ENCODE measurements at regions not wholly inside any gene's neighbourhood (a gene's known extent, or its start where the extent isn't known, plus 50 kb on each side); places are given as distances from the start of the nearest gene placed in this dataset.

GRCh38 chr12:83980398-83980797 lies 932.2 kb downstream of the SLC6A15 start:
- Histone ChIP-seq H3K27ac (no peak overlapping the region), H3K9me3 (no peaks in the 10 kb centered on the region), H3K27me3 (no peaks in the 10 kb centered on the region), H3K36me3 (no peaks in the 10 kb centered on the region), H3K4me3 (no peak overlapping the region), H3K4me1 (no peaks in the 10 kb centered on the region)
- DNase-seq (ENCODE audit: low spot score in 2 of 2), result no peak
- TF ChIP-seq CTCF (IDR thresholded peaks at IDR 0.05) (no peak), EP300 (IDR thresholded peaks at IDR 0.05) (no peak), POLR2AphosphoS5 (IDR thresholded peaks at IDR 0.05) (no peak), POLR2A (IDR thresholded peaks at IDR 0.05) (no peak)

GRCh38 chr12:83979785-83980184 lies 932.8 kb downstream of the SLC6A15 start:
- Histone ChIP-seq H3K4me1 (no peaks in the 10 kb centered on the region), H3K27me3 (no peaks in the 10 kb centered on the region), H3K9me3 (no peaks in the 10 kb centered on the region), H3K4me3 (no peak overlapping the region), H3K36me3 (no peaks in the 10 kb centered on the region), H3K27ac (no peak overlapping the region)
- TF ChIP-seq EP300 (IDR thresholded peaks at IDR 0.05) (no peak), CTCF (IDR thresholded peaks at IDR 0.05) (no peak), POLR2AphosphoS5 (IDR thresholded peaks at IDR 0.05) (no peak), POLR2A (IDR thresholded peaks at IDR 0.05) (no peak)
- DNase-seq (ENCODE audit: low spot score in 2 of 2), result no peak
- 76% methylated on average over 2 of the region's 2 CpGs for WGBS

- Histone ChIP-seq H3K36me3 (no peaks in the 10 kb centered on the region), H3K4me1 (no peaks in the 10 kb centered on the region), H3K9me3 (no peaks in the 10 kb centered on the region), H3K4me3 (no peak overlapping the region), H3K27me3 (no peaks in the 10 kb centered on the region), H3K27ac (no peak overlapping the region)
- TF ChIP-seq EP300 (IDR thresholded peaks at IDR 0.05), result no peak
- no peak for TF ChIP-seq POLR2AphosphoS5 (IDR thresholded peaks at IDR 0.05)
- TF ChIP-seq CTCF (IDR thresholded peaks at IDR 0.05), result no peak
- TF ChIP-seq POLR2A (IDR thresholded peaks at IDR 0.05), result no peak
- 81% methylated on average over 3 of the region's 3 CpGs for WGBS
- DNase-seq (ENCODE audit: low spot score in 2 of 2), result no peak
Measured at GRCh38 chr12:83971781-83972180, 940.8 kb downstream of the SLC6A15 start.

- Histone ChIP-seq H3K27ac (no peak overlapping the region), H3K4me3 (no peak overlapping the region), H3K4me1 (no peaks in the 10 kb centered on the region), H3K9me3 (no peaks in the 10 kb centered on the region), H3K36me3 (no peaks in the 10 kb centered on the region), H3K27me3 (no peaks in the 10 kb centered on the region)
- no peak for DNase-seq (ENCODE audit: low spot score in 2 of 2)
- TF ChIP-seq POLR2A (IDR thresholded peaks at IDR 0.05) (no peak), POLR2AphosphoS5 (IDR thresholded peaks at IDR 0.05) (no peak), EP300 (IDR thresholded peaks at IDR 0.05) (no peak), CTCF (IDR thresholded peaks at IDR 0.05) (no peak)
- 82% methylated on average over 1 of the region's 1 CpG for WGBS
Measured at GRCh38 chr12:83960767-83961166, 951.8 kb downstream of the SLC6A15 start.

- 70% methylated on average over 2 of the region's 2 CpGs for WGBS
- no peak for TF ChIP-seq CTCF (IDR thresholded peaks at IDR 0.05)
- no peak for TF ChIP-seq POLR2A (IDR thresholded peaks at IDR 0.05)
- TF ChIP-seq EP300 (IDR thresholded peaks at IDR 0.05), result no peak
- TF ChIP-seq POLR2AphosphoS5 (IDR thresholded peaks at IDR 0.05), result no peak
Measured at GRCh38 chr12:83958997-83959396, 953.6 kb downstream of the SLC6A15 start.

More at GRCh38 chr12:83958997-83959396, 953.6 kb downstream of the SLC6A15 start:
- Histone ChIP-seq H3K36me3 (no peaks in the 10 kb centered on the region), H3K4me3 (no peak overlapping the region), H3K27ac (no peak overlapping the region), H3K27me3 (no peaks in the 10 kb centered on the region), H3K9me3 (no peaks in the 10 kb centered on the region), H3K4me1 (no peaks in the 10 kb centered on the region)
- no peak for DNase-seq (ENCODE audit: low spot score in 2 of 2)
